ENCODE measurements at regions not wholly inside any gene's neighbourhood (a gene's known extent, or its start where the extent isn't known, plus 50 kb on each side); places are given as distances from the start of the nearest gene placed in this dataset.

DNA sequence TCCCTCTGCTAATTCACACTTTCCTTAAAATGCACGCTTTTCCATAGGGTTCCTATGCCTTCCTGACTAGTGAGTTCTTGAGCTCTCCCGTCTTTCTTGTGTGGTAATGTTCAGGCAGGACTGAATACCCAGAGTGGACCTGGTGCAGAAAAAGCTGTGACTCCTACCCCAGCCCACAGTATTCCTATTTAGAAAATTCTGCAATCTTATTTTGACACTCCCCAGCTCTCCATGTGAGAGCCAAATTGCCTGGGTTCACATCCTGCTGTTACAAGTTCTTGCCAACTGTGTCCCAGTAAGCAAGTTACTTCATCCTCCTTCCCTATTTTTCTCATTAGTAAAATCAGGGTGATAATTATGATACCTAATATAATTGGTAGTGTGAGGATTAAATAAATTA, 290.8 kb upstream of the SLCO3A1 start:
- no peak for DNase-seq

DNA sequence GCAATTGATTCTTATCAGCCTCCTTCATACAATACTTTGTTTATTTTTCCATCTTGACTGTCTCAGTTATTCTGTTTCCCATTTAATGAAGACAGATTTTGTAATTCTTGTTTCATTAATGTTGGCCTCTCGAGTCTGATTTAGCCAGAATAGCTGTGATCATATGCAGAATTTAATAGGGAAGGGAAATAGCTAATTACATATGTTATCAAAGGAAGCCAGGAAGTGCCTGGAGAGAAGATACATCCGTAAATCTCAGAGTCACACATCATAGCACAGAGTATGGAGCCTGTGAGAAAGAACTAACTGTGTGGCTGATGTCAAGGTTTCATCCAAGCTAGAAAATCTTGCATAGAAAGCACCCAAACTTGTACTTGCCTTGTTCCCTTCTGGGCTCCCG, 288.9 kb upstream of the SLCO3A1 start:
- DNase-seq = no peak

DNA sequence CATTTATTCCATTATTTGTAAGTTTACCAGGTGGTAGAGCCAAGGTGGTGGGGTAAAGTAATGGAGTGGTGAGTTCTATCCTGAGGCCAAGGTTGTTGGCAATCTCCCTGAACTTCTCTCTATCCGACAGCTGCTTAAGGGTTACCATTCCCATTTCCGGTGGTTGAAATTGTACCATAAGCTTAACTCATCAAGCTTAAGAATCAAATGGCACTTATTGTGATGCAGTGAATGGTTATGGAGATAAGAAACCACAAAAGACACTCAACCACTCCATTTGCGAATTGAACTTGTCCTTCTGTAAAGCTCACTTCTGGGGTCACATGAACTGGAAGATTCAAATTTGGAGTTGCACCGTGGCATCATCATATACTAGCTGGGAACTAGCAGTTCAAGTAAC, 287.4 kb upstream of the SLCO3A1 start:
- no peak for DNase-seq

DNA sequence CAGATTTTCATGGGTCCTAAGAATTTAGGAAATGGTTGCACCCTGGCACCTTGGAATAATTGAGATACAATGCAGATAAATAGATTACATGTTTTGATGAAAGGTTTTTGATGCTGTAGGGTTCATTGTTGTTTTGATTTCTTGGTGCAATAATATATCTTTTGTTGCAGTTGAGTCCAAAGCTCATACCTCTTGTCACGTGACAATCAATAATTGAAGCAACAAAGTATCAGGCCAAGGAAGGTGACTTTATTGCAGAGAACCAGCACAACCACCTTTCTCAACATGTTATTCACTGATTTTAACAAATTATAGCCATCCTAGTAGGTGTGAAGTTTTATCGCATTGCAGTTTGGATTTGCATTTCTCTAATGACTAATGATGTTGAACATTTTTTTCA, 285.5 kb upstream of the SLCO3A1 start:
- no peak for DNase-seq

DNA sequence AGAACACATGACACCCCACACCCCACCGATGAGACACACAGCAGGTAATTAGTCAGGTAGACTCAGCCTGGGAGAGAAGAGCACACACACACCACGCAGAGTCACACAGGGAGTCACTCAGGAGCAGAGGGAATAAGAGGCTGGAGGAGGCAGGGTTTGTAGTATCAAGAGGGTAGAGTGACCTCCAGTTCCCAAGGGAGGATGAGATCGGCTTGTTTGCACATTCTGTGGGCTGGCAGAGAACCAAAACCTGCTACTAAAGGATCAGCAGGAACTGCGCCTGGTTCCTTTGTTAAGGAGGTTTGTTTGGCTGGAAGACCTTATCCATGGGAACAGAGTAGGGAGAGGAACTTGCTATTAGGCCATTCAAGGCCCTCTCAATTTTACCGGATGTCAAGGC, 281.4 kb upstream of the SLCO3A1 start:
- no peak for DNase-seq

DNA sequence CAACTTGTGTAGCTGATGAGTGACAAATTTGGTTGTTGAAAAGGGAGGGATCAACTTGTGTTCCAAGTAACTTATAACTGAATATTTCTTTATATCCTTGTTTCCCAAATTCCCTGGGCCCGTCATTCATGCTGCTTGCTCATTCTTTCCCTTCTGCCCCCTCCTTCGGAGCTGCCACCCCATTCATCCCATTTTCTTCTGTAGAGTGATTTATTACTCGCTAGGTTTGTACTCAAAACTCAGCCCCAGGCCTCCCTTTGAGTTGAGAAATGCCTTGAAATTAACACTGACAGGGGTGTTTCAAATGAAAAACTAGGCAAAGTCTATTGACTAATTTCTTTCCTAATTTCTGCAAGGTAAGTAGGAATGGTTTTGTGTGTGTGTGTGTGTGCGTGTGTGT, 277.4 kb upstream of the SLCO3A1 start:
- DNase-seq = no peak

DNA sequence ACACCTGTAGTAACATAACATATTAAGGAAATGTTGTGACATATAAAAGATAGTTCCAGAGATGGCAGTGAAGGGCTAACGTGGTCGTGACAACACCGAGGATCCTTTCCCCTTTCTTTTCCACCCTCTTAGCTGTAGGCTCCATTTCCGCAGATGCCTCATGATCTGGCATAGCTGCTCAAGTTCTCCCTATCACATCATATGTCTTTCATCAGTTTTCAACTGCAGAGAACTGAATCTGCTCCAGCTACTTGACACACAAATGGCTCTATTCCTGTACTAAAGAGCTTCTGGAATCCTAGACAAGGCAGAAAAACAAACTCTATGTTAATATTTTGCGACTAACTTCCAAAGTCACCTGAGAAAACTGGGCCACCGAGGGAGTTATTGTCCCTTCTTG, 275.0 kb upstream of the SLCO3A1 start:
- DNase-seq = no peak

DNA sequence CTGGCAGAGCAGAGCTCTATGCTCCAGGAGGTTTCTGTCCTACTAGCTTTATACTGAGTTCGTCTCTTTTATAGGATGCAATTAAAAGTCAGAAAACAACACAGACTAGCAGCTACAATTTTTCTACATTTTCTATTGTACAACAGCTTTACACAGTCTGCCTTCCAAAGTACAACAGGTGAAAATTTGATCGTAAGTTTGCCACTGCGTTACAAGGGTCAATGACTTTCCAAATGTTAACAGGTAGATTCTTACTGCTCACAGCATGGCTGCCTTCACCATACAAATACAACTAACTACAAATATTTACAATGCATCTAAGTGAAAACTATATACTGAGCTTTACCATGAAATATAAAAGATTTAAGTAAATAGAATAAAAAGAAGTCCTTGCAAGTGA, 268.6 kb upstream of the SLCO3A1 start:
- DNase-seq = no peak

DNA sequence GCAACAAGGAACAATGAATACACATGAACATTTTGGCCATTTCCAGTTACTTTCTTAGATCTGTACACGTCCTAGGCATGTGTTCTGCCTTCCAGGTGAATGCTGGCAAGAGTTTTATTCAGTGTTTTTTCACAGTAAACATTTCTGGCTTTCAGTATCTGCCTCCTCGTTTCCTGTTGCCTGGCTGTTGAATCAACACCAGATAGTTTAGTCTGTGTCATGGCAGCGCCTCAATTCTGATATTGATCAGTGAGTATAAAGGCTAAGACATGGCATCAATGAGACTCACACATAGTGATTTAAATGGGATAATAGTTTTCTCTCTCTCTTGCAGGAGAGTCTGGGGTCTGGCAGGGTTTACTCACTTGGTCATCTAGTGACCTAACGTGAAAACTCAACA, 266.9 kb upstream of the SLCO3A1 start:
- DNase-seq = no peak

DNA sequence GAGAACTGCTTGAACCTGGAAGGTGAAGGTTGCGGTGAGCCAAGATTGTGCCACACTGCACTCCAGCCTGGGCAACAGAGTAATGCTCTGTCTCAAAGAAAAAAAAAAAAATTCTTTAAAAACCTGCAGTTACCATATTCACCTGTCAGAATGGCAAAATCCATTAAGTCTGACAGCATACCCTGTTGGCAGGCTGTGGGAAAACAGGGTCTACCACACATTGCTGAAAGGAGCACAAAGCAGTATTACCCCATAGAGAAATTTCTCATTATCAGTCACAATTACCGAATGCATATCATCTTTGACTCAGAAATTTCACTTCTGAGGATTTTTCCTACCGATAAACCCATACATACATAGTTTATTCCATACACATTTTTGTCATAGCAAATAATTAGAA, 264.1 kb upstream of the SLCO3A1 start:
- no peak for DNase-seq

DNA sequence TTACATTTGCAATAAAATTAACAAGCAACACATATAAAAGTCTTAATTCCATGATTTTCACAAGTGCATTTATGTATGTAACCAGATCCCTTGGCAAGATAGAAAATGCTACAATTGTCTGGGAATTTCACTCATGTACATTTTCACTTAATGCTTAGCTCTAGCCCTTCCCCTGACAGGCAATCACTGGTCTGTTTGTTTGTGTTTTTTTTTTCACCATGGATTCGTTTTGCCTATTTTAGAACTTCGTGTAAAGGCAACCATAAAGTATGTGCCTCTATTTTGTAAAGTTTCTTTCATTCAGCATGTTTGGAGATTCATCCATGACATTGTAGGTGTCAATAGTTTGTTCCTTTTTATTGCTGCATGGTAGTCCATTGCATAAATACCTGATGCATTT, 260.9 kb upstream of the SLCO3A1 start:
- DNase-seq = no peak

DNA sequence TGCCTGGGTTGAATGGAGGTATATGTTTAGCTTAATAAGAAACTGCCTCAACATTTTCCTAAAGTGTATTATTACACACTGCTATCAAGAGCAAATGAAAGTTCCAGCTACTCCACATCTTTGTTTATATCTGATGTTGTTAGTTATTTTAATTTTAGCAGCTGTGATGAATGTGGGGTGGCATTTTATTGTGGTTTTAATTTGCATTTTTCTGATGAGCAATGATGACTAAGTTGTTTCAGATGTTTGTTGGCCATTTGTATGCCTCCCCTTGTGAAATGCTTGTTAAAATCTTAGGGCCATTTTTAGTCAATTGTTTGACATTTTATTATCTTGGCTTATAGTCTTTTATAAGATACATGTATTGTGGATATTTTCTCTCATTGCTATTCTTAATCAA, 260.4 kb upstream of the SLCO3A1 start:
- no peak for DNase-seq

DNA sequence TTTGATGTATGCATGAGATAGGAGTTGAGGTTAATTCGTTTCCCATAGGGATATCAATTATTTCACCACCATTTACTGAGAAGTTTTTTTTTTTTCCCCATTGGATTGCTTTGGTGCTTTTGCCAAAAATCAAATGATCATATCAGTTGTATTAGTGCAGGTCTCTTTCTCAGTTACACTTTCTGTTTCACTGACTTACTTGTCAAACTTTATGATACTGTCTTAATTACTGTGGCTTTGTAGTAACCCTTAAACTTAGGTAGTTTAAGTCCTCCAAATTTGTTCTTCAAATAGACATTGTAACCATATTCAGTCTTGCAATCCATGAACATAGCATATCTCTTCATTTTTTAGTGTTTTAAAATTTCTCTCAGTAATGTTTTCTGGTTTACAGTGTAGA, 259.9 kb upstream of the SLCO3A1 start:
- no peak for DNase-seq

DNA sequence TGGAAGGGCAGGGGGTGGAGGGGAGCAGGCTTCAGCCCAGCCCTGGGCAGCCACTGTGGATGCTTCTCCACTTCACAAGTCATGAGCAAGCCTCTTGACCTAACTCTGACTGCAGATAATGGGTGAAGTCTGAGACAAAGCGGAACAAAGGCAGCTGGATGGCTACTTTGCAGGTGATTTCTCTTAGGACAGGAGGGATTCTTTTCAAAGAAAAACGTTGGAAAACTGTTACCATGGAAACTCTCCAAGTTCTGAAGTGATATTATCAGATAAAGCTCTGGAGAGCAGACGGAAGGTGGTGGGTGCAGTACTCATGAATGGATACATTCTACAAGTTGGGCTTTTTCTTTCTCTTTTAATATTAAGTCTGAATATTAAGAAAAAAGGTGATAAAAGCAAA, 254.2 kb upstream of the SLCO3A1 start:
- DNase-seq = no peak

DNA sequence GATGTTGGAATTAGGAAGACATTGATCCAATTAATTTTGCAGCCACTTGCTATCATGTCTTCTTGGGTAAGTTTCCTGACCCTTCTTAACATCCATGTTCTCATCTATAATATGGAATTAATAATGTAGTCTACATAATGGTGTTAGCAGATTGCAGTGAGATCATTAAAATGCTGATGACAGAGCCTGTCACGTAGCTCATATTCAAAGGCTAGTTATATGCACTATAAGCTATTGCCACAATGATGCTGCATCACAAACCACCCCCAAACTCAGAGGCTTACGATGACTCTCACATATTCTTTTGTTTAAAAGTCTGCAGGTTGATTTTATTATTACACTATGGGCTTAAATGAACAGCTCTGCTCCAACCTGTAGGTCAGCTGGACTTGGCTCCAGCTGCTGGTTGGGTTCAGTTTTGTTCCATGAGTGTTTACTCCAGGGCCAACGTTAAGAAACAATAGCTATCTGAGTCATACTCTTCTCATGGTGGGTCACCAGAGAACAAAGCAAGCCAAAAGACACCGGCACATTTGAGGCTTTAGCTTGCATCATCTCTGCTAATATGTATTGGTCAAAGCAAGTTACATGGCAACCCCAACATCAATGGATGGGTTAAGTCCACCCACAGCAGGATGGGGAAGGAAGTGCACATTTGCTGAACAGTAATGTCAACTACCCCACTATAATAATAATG, 250.0 kb upstream of the SLCO3A1 start:
- DNase-seq = no peak

DNA sequence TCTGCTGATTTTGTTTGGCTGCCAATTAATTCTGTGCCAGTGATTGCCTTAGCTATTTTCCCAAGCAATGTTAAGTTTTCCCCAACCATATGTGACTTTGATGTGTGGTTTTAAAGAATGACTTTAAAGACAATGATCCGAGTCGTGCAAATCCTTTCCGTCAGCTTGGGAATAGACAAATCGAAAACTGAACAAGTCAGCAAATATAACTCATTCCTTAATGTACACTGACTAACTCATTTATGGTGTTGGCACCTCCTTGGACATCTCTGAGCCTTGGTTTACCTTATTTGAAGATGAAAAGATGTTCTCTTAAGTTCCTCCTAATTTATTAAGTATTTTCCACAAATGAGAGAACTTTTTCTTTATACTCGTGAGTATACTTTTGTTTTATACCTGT, 249.4 kb upstream of the SLCO3A1 start:
- DNase-seq = no peak

DNA sequence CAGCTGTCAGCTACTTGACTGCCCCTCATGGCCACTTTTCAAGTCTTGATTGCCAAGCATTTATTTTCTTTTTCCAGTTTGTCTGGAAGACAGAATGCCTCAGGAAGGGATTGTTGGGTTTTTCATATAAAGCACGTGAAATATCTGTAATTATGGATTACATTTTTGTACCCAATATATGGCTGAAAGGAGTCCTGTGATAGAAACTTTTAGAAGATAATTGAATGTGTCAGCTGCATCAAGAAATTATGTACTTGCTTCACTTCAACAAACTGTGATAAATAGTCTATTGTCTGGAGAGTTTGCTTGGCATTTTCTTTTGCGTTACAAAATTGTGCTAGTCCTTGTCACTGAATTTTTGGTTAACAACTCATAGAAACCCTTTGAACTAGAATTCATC, 247.9 kb upstream of the SLCO3A1 start:
- DNase-seq = no peak

DNA sequence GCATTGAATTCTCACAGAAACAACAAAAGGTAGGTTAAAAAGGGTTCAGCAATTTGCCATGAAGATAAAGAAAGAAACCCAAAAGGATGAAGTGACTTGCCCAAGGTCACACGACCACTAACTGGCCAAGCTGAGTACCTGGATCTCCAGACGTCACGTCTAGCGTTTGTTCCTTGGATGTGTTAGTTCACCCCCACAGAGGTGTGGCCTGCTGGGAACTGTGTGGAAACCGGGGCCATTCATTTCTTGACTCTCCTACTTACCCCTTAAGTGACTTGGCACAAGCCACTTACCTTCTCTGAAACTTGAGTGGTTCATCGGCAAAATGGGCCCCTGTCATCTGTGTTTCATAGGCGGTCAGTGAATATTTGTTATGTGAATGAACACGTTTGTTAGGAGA, 244.3 kb upstream of the SLCO3A1 start:
- no peak for DNase-seq

DNA sequence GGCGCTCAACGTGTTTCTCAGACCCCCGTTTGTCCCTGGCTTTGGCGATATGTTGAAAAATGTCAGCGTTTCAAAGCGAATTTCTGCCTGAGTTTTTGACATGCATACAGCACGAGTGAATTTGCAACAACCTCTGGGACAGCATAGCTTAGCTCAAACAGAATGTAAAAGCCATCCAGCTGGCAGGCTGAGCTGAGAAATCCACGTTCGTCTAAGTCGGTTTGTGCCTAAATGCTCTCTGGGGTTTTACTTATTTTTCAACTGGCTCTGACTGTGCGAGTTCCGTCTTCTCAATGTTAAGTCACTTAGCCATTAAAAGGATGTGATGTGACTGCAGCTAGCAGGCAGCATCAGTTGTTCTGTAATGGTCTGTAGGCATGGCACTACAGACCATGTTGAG, 243.5 kb upstream of the SLCO3A1 start:
- DNase-seq = no peak

DNA sequence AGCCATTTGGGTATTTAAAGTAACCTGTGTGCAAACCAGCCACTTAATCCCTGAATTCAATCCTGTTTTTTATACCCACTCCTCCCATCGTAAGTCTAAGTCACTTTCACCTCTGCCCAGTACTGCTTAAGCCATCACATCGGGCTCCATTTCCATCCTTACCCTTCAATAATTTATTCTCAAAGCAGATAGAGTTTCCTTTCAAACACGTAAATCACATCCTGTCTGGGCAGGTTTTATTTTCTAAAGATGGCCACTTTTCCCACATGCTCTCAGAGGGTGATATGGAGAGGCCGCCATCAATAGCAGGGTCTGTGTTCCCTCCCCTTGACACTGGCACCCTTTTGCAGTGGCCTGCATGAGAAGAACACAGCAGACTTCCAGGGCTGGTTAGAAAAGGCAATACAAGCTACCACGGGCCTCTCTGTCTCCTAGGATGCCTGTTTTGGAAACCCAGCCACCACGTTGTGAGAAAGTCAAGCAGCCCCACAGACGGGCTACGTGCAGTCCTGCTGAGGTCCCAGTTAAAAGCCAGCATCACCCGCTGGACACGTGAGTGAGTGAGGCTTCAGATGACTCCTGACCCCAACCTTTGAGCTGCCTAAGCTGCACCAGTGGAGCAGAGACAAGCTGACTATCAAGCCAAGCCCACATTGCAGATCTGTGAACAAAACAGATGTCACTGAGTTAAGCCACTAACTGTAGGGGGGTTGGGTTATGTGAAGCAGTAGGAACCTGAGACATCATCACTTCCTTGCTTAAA, 241.8 kb upstream of the SLCO3A1 start:
- DNase-seq = no peak

DNA sequence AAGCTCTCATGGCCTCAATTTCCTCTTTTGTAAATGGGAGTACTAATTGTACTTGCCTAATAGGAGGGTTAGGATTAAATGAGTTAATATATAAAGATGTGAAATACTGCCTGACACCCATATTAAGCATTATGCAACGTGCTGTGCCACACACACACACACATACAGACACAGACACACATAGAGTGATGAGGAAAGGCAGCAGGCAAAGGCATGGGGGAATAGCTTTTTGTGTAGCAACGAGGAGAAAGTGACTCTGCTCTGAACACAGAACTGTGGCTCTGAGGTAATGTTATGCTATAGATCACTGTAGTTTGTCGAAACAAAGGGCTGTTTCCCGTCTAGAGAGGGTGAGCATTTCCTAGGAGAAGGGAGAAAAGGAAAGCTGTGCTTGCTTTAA, 233.3 kb upstream of the SLCO3A1 start:
- no peak for DNase-seq

DNA sequence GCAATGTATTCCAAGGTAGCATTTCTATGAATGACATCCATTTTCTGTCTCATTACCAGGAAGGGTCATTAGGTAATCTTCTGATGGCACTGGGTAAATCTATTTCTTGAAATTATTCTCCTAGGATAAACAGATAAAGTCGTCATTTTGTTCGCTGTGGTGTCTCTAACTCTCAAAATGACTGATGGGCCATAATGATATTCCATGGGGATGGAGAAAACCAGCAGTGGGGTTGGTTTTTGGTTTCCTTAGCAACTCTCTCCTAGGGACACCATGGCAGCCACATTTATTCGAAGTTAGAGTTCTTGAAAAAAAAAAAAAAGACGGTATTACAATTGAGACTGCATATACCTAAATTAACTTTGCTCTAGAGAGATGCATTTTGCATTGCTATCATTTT, 231.3 kb upstream of the SLCO3A1 start:
- no peak for DNase-seq

DNA sequence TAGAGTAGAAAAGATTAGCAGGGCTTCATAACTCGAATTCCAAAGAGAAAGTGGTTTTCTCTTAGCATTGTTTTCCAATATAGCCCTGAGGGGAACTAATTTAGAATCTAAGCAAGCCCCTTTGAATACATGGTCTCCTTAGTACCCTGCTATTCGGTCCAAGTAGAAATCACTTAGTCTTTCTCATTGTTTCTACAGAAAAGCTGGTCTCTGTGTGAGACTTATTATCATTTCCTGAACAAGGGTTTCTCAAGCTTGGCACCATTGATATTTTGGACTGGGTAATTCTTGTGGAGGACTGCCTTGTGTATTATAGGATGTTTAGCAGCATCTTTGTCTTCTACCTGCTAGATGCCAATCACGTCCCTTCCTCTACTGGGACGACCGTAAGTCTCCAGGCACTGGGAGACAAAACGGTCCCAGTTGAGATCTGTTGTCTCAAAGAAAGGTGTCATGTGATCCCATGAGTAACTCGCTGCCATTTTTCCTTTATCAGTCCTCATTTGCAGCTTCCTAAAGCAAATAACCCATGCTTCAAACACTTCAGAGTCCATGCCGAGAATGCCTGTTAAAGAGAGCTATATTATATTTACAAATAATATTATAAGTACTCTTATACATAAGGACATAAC, 230.7 kb upstream of the SLCO3A1 start:
- DNase-seq = no peak

DNA sequence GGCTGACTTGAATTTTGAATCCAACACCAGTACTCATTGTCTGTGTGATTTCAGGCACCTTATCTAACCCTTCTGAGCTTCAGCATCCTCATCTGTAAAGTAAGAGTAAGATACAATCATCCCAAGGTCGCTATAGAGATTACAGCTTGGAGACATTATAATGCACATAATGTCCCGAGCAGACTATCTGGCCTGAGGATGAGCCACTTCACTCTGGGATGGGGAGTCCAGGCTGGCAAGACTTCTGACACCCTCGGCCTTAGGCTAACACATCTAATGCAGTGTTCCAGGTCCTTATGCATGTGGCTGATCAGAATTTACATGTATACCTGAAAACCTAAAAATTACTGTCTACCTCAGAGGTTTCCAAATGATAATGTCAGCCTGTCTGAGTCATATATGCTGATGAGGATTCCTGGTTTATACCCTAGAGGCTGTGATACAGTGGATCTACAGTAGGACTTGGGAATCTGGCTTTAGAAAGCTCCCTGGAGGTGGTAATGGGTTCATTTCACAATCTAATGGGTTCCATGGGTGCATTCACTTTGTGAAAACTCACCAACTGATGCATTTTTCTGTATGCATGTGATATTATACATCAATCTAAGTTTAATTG, 229.0 kb upstream of the SLCO3A1 start:
- no peak for DNase-seq

Measured in amniotic stem cell (primary cell).